H1 (cell line): ENCODE measurements at regions not wholly inside any gene's neighbourhood (a gene's known extent, or its start where the extent isn't known, plus 50 kb on each side); places are given as distances from the start of the nearest gene placed in this dataset.

ENCODE experiments used
- CTCF ChIA-PET: fragments of 300-600 bp; sonication (Branson Sonifier 250); formaldehyde crosslinking; loops from one replicate; lab custom pipeline; 2021; ENCODE audit not compliant: partially characterized antibody; lab: Charles Lee
- POLR2A ChIA-PET: fragments of 300-600 bp; sonication (Branson Sonifier 250); formaldehyde crosslinking; loops from one replicate; lab custom pipeline; 2021; ENCODE audit warnings: inconsistent platforms; ENCODE audit not compliant: partially characterized antibody; lab: Charles Lee
- DNase-seq, 2 experiments: peaks; one replicate each; pipeline versions ENCODE4 v3.0.0 to v3.0.0-alpha.2; 2010 to 2022; ENCODE audit warnings: low spot score in 2 of 2, low read depth in 1 of 2, mixed read lengths in 1 of 2
- FAIRE-seq: peaks from 2 replicates; lab custom pipeline; 2011; peaks lifted over from hg19 to GRCh38; lab: Jason Lieb, UNC
- H2AFZ ChIP-seq: 2 replicates; pipeline ENCODE4 v1.8.1; 2012; ENCODE audit warnings: low read length, inconsistent platforms
- H2AK5ac ChIP-seq: 2 replicates; pipeline ENCODE4 v1.6.1; 2013; ENCODE audit warnings: low read depth, low read length
- H2BK120ac ChIP-seq: replicated peaks from 2 replicates; pipeline ENCODE3; 2013; ENCODE audit warnings: low read depth, low read length, inconsistent platforms
- H2BK12ac ChIP-seq: 2 replicates; pipeline ENCODE4 v1.6.1; 2013; ENCODE audit warnings: low read depth, low read length
- H2BK15ac ChIP-seq: 2 replicates; pipeline ENCODE4 v1.6.1; 2013; ENCODE audit warnings: low read length
- H2BK20ac ChIP-seq: 2 replicates; pipeline ENCODE4 v1.6.1; 2013; ENCODE audit warnings: low read length
- H2BK5ac ChIP-seq: 2 replicates; pipeline ENCODE4 v1.6.1; 2013; ENCODE audit warnings: low read depth, low read length
- H3K14ac ChIP-seq: 2 replicates; pipeline ENCODE4 v1.6.1; 2013; ENCODE audit warnings: inconsistent platforms; ENCODE audit not compliant: insufficient read length
- H3K18ac ChIP-seq: 2 replicates; pipeline ENCODE4 v1.6.1; 2013; ENCODE audit warnings: low read length; ENCODE audit errors: extremely low read depth
- H3K23ac ChIP-seq: 2 replicates; pipeline ENCODE4 v1.6.1; 2013; ENCODE audit warnings: inconsistent platforms; ENCODE audit not compliant: insufficient read length
- H3K23me2 ChIP-seq: 2 replicates; pipeline ENCODE4 v1.6.1; 2013; ENCODE audit warnings: low read depth, low read length
- H3K27ac ChIP-seq: 2 replicates; pipeline ENCODE4 v1.6.1; 2011; ENCODE audit warnings: low read depth, low read length, inconsistent platforms
- H3K27me3 ChIP-seq, 4 experiments: replicated peaks in 1 of 4; 1 replicate in 1 of 4; 2 replicates in 3 of 4; pipeline versions ENCODE4 v1.6.1 to v1.8.1; 2011 to 2013; ENCODE audit warnings: low read length in 3 of 4, mild to moderate bottlenecking in 3 of 4, inconsistent platforms in 2 of 4, mixed read lengths in 2 of 4, moderate library complexity in 1 of 4; ENCODE audit not compliant: control insufficient read depth in 3 of 4, insufficient read depth in 3 of 4; ENCODE audit errors: extremely low read depth in 1 of 4
- H3K36me3 ChIP-seq, 4 experiments: 2 replicates each; pipeline versions ENCODE4 v1.6.1 to v1.8.1; 2011 to 2013; ENCODE audit warnings: mild to moderate bottlenecking in 4 of 4, low read length in 3 of 4, moderate library complexity in 2 of 4, control low read depth in 1 of 4, inconsistent platforms in 1 of 4; ENCODE audit not compliant: insufficient read depth in 4 of 4, control insufficient read depth in 2 of 4
- H3K4ac ChIP-seq: replicated peaks from 2 replicates; pipeline ENCODE3; 2013; ENCODE audit warnings: low read length, low read depth, mixed read lengths, inconsistent platforms; ENCODE audit not compliant: insufficient read length
- H3K4me1 ChIP-seq, 4 experiments: replicated peaks in 1 of 4; 1 replicate in 1 of 4; 2 replicates in 3 of 4; pipeline versions ENCODE4 v1.6.1 to v1.8.1; 2011 to 2013; ENCODE audit warnings: low read length in 3 of 4, inconsistent platforms in 2 of 4, mixed read lengths in 1 of 4; ENCODE audit not compliant: insufficient read depth in 4 of 4, control insufficient read depth in 3 of 4
- H3K4me2 ChIP-seq, 2 experiments: 2 replicates each; pipeline versions ENCODE4 v1.6.1 to v1.8.1; 2011 to 2013; ENCODE audit warnings: low read depth in 2 of 2, low read length in 2 of 2, control low read depth in 1 of 2, inconsistent platforms in 1 of 2, mild to moderate bottlenecking in 1 of 2; ENCODE audit not compliant: insufficient read depth in 1 of 2
- H3K4me3 ChIP-seq, 4 experiments: fragments of 200-600, 300-600 bp in 1 of 4; sonication (generic), shearing (Covaris generic), sonication (Bioruptor Twin) in 1 of 4; 2 replicates each; pipeline versions ENCODE4 v1.5.1 to v1.8.1; 2011 to 2016; ENCODE audit warnings: low read length in 4 of 4, low read depth in 3 of 4, control low read depth in 2 of 4, inconsistent platforms in 2 of 4, mild to moderate bottlenecking in 2 of 4, mixed read lengths in 1 of 4, moderate library complexity in 1 of 4; ENCODE audit not compliant: insufficient read depth in 2 of 4; ENCODE audit errors: extremely low read depth in 1 of 4
- H3K56ac ChIP-seq: replicated peaks from 2 replicates; pipeline ENCODE3; 2013; ENCODE audit warnings: low read depth, mild to moderate bottlenecking, mixed read lengths, low read length, inconsistent platforms; ENCODE audit not compliant: insufficient read length
- H3K79me1 ChIP-seq: 2 replicates; pipeline ENCODE4 v1.6.1; 2013; ENCODE audit warnings: low read depth, low read length, control low read depth
- H3K79me2 ChIP-seq, 2 experiments: 2 replicates each; pipeline versions ENCODE4 v1.6.1 to v1.8.1; 2012 to 2013; ENCODE audit warnings: low read length in 2 of 2, mild to moderate bottlenecking in 2 of 2, inconsistent platforms in 1 of 2; ENCODE audit not compliant: insufficient read depth in 2 of 2, control insufficient read depth in 1 of 2
- H3K9ac ChIP-seq, 4 experiments: replicated peaks in 1 of 4; 1 replicate in 1 of 4; 2 replicates in 3 of 4; pipeline versions ENCODE4 v1.6.1 to v1.8.1; 2011 to 2013; ENCODE audit warnings: low read depth in 3 of 4, low read length in 3 of 4, control low read depth in 2 of 4, mild to moderate bottlenecking in 2 of 4, moderate library complexity in 2 of 4, inconsistent platforms in 1 of 4; ENCODE audit errors: extremely low read depth in 1 of 4
- H3K9me3 ChIP-seq, 2 experiments: 2 replicates each; pipeline versions ENCODE4 v1.6.1 to v1.8.1; 2012 to 2013; ENCODE audit warnings: mild to moderate bottlenecking in 2 of 2, moderate library complexity in 2 of 2, control low read depth in 1 of 2, inconsistent platforms in 1 of 2, low read depth in 1 of 2, low read length in 1 of 2, mixed read lengths in 1 of 2; ENCODE audit not compliant: insufficient read depth in 2 of 2
- H4K20me1 ChIP-seq, 2 experiments: replicated peaks in 1 of 2; 2 replicates each; pipeline versions ENCODE3 to v1.8.1; 2011 to 2013; ENCODE audit warnings: inconsistent platforms in 2 of 2, low read length in 2 of 2, mild to moderate bottlenecking in 1 of 2; ENCODE audit not compliant: insufficient read depth in 2 of 2, control insufficient read depth in 1 of 2
- H4K5ac ChIP-seq: 2 replicates; pipeline ENCODE4 v1.6.1; 2013; ENCODE audit warnings: low read length, low read depth, mixed read lengths, inconsistent platforms; ENCODE audit not compliant: insufficient read length
- H4K8ac ChIP-seq: 2 replicates; pipeline ENCODE4 v1.8.0; 2013; ENCODE audit warnings: mild to moderate bottlenecking, moderate library complexity, low read length, inconsistent platforms; ENCODE audit not compliant: insufficient read depth; ENCODE audit errors: extremely low read depth
- H4K91ac ChIP-seq: replicated peaks from 2 replicates; pipeline ENCODE3; 2013; ENCODE audit warnings: low read length, mixed read lengths, inconsistent platforms; ENCODE audit not compliant: insufficient read length
- CHD7 ChIP-seq: fragments of 300-600 bp; sonication (generic); IDR thresholded peaks from 2 replicates; pipeline ENCODE4 v1.7.1; 2012; ENCODE audit warnings: low read length, moderate library complexity, mild to moderate bottlenecking, inconsistent platforms; ENCODE audit not compliant: insufficient replicate concordance
- WGBS, 2 experiments: shearing (Covaris generic) in 1 of 2; methylation state at CpG; one replicate each; pipeline versions ENCODE4 v1.1.6 to v1.1.7; 2013 to 2015; ENCODE audit warnings: low lambda C conversion rate in 2 of 2, mixed read lengths in 2 of 2, inconsistent platforms in 1 of 2, low coverage in 1 of 2, missing lambda C conversion rate in 1 of 2; ENCODE audit not compliant: insufficient replicate concordance in 2 of 2, insufficient coverage in 1 of 2, insufficient read length in 1 of 2; ENCODE audit errors: extremely low coverage in 1 of 2, missing lambda C conversion rate in 1 of 2; 5-methylcytosine and 5-hydroxymethylcytosine counted together

GRCh38 chr4:181684310-181684709 lies 558.9 kb upstream of the TENM3 start:
- H3K27me3 ChIP-seq = no peaks in the 10 kb centered on the region
- no peak overlapping the region for H3K4me3 ChIP-seq
- no peak overlapping the region for H4K91ac ChIP-seq
- DNase-seq (no peak), FAIRE-seq (no peak)
- peaks cover 0 to 5% (median 0%) of the 10 kb centered on the region in 4 experiments; a peak in 3 of 7 replicates for H3K4me1 ChIP-seq
- H4K5ac ChIP-seq = no peak overlapping the region
- H4K8ac ChIP-seq = no peak overlapping the region
- H3K79me1 ChIP-seq = no peaks in the 10 kb centered on the region
- no peak overlapping the region for H2BK15ac ChIP-seq
- no peaks in the 10 kb centered on the region for H3K9me3 ChIP-seq
- no peaks in the 10 kb centered on the region for H4K20me1 ChIP-seq
- no peak overlapping the region for H2AK5ac ChIP-seq
- H2AFZ ChIP-seq = no peak overlapping the region
- H3K9ac ChIP-seq = no peak overlapping the region
- H3K56ac ChIP-seq = no peak overlapping the region
- no peak overlapping the region for H3K27ac ChIP-seq
- H2BK12ac ChIP-seq = no peak overlapping the region
- no peaks in the 10 kb centered on the region for H3K23me2 ChIP-seq
- 88% methylated on average over 2 of the region's 2 CpGs; no CpG with 5 or more reads in 1 of the 2 experiments for WGBS, 2 experiments
- ChIA-PET CTCF (interaction anchor here (1.5 kb wide), 1 partner anchor 20 kb away, joined by 3 read pairs; no protein-coding TSS in a partner anchor), POLR2A (no interaction called here)
- no peak overlapping the region for H3K4ac ChIP-seq
- H3K79me2 ChIP-seq = no peaks in the 10 kb centered on the region
- no peak overlapping the region for H3K23ac ChIP-seq
- no peak overlapping the region for H3K14ac ChIP-seq
- no peak overlapping the region for H3K18ac ChIP-seq
- H3K4me2 ChIP-seq = no peak overlapping the region
- H2BK120ac ChIP-seq = no peak overlapping the region
- no peak overlapping the region for H2BK20ac ChIP-seq
- no peak overlapping the region for H2BK5ac ChIP-seq
- H3K36me3 ChIP-seq = no peaks in the 10 kb centered on the region
- TF ChIP-seq CHD7 = no peak
